Peyer's patch (tissue), 4 donors: ENCODE measurements at regions not wholly inside any gene's neighbourhood (a gene's known extent, or its start where the extent isn't known, plus 50 kb on each side); places are given as distances from the start of the nearest gene placed in this dataset.
"Not testable (repeated sequence)": the region's sequence is repeated elsewhere in the genome, so short reads cannot be mapped to it uniquely, and the experiment has no call there.

Experiments used
- DNase-seq, 3 donors: peaks; one replicate each; pipeline ENCODE4 v3.0.0-alpha.2; 2017 to 2019
- H3K27ac ChIP-seq, 4 donors: fragments of 200-600 bp; sonication (generic); one replicate each; pipeline ENCODE4 v1.5.1; 2016 to 2019
- H3K27me3 ChIP-seq, 2 donors: fragments of 200-600 bp; sonication (generic); one replicate each; pipeline ENCODE4 v1.5.1; 2019
- H3K36me3 ChIP-seq, 3 donors: fragments of 200-600 bp; sonication (generic); one replicate each; pipeline ENCODE4 v1.5.1; 2016 to 2019
- H3K4me1 ChIP-seq, 4 donors: fragments of 200-600 bp; sonication (generic); one replicate each; pipeline ENCODE4 v1.5.1; 2016 to 2019
- H3K4me3 ChIP-seq, 4 donors: fragments of 200-600 bp; sonication (generic); 1 replicate in 3 of 4; 2 replicates in 1 of 4; pipeline ENCODE4 v1.5.1; 2016 to 2019; ENCODE audit warnings: mild to moderate bottlenecking in 1 of 4
- H3K9me3 ChIP-seq, 4 donors: fragments of 200-600 bp; sonication (generic); one replicate each; pipeline ENCODE4 v1.5.1; 2016 to 2019; ENCODE audit warnings: mild to moderate bottlenecking in 1 of 4
- POLR2A ChIP-seq, 2 donors: fragments of 450-650 bp; IDR thresholded peaks; one replicate each; pipeline ENCODE4 v1.5.1; 2017; ENCODE audit warnings: antibody characterized with exemption in 2 of 2, mild to moderate bottlenecking in 2 of 2, moderate library complexity in 2 of 2
- TF ChIP-seq, protein P1 (sequence below), 6 experiments: fragments of 450-650 bp in 4 of 6; fragments of 200-600 bp in 2 of 6; sonication (generic) in 1 of 6; IDR thresholded peaks; one replicate each; pipeline ENCODE4 v1.5.1; 2017 to 2019; ENCODE audit warnings: antibody characterized with exemption in 6 of 6, mild to moderate bottlenecking in 3 of 6, moderate library complexity in 1 of 6

GRCh38 chr4:97309121-97309520, 834.2 kb downstream of the STPG2 start:
- Histone ChIP-seq H3K36me3 (no peaks in the 10 kb centered on the region), H3K4me3 (no peak overlapping the region), H3K4me1 (no peaks in the 10 kb centered on the region), H3K27ac (no peak overlapping the region), H3K9me3 (no peaks in the 10 kb centered on the region), H3K27me3 (no peaks in the 10 kb centered on the region)
- TF ChIP-seq, protein P1, sequence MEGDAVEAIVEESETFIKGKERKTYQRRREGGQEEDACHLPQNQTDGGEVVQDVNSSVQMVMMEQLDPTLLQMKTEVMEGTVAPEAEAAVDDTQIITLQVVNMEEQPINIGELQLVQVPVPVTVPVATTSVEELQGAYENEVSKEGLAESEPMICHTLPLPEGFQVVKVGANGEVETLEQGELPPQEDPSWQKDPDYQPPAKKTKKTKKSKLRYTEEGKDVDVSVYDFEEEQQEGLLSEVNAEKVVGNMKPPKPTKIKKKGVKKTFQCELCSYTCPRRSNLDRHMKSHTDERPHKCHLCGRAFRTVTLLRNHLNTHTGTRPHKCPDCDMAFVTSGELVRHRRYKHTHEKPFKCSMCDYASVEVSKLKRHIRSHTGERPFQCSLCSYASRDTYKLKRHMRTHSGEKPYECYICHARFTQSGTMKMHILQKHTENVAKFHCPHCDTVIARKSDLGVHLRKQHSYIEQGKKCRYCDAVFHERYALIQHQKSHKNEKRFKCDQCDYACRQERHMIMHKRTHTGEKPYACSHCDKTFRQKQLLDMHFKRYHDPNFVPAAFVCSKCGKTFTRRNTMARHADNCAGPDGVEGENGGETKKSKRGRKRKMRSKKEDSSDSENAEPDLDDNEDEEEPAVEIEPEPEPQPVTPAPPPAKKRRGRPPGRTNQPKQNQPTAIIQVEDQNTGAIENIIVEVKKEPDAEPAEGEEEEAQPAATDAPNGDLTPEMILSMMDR (IDR thresholded peaks at IDR 0.05), result no peak
- TF ChIP-seq POLR2A (IDR thresholded peaks at IDR 0.05), result no peak
- no peak for DNase-seq

- Histone ChIP-seq H3K4me1 (no peaks in the 10 kb centered on the region), H3K4me3 (no peak overlapping the region), H3K27me3 (no peaks in the 10 kb centered on the region), H3K36me3 (no peaks in the 10 kb centered on the region), H3K27ac (no peak overlapping the region), H3K9me3 (no peaks in the 10 kb centered on the region)
- TF ChIP-seq, protein P1 (IDR thresholded peaks at IDR 0.05), result no peak
- no peak for TF ChIP-seq POLR2A (IDR thresholded peaks at IDR 0.05)
- no peak for DNase-seq
These were observed 826.1 kb downstream of the STPG2 start for GRCh38 chr4:97317201-97317600.

DNA sequence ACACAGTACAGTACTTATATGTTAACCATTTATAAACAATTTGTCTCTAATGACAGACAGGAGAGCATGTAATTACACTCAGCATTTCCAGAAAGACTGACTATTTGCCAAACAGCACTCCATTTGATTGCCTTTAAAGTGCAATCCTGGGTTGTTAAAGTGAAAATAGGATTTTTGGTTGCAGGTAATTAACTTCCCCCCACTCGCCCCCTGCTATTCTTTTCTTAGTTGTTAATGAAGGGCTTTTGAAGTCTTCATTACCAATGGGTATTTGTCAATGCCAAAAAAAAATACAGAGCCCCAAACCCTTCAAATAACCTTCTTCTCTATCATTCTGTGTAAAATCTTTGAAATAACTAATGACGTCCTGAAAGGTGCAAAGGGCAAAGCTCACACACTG, 825.6 kb downstream of the STPG2 start:
- Histone ChIP-seq H3K4me3 (no peak overlapping the region), H3K4me1 (no peaks in the 10 kb centered on the region), H3K27me3 (no peaks in the 10 kb centered on the region), H3K9me3 (no peaks in the 10 kb centered on the region), H3K27ac (no peak overlapping the region), H3K36me3 (no peaks in the 10 kb centered on the region)
- no peak for DNase-seq
- TF ChIP-seq POLR2A (IDR thresholded peaks at IDR 0.05), result no peak
- TF ChIP-seq, protein P1 (IDR thresholded peaks at IDR 0.05), result no peak

DNA sequence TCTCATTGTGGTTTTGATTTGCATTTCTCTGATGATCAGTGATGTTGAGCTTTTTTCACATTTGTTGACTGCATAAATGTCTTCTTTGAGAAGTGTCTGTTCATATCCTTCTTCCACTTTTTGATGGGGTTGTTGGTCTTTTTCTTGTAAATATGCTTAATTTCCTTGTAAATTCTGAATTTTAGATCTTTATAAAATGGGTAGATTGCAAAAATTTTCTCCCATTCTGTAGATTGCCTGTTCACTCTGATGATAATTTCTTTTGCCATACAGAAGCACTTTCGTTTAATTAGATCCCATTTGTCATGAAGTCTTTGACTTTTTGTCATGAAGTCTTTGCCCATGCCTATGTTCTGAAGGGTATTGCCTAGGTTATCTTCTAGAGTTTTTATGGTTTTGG, 817.5 kb downstream of the STPG2 start:
- not testable (repeated sequence) for H3K4me1 ChIP-seq, H3K4me3 ChIP-seq

GRCh38 chr4:97330917-97331316, 812.4 kb downstream of the STPG2 start:
- TF ChIP-seq, protein P1 (IDR thresholded peaks at IDR 0.05), result no peak
- no peak for TF ChIP-seq POLR2A (IDR thresholded peaks at IDR 0.05)
- H3K27me3 ChIP-seq, result no peaks in the 10 kb centered on the region
- H3K36me3 ChIP-seq, result no peaks in the 10 kb centered on the region
- H3K27ac ChIP-seq, result no peak overlapping the region
- H3K9me3 ChIP-seq, result no peaks in the 10 kb centered on the region
- no peak overlapping the region for H3K4me3 ChIP-seq
- DNase-seq, result no peak
- H3K4me1 ChIP-seq, result no peaks in the 10 kb centered on the region

More for the DNA sequence above, 817.5 kb downstream of the STPG2 start:
- H3K9me3 ChIP-seq, DNase-seq, H3K36me3 ChIP-seq, H3K27me3 ChIP-seq, H3K27ac ChIP-seq: not testable (repeated sequence)

- no peak for DNase-seq
- Histone ChIP-seq H3K36me3 (no peaks in the 10 kb centered on the region), H3K4me3 (no peak overlapping the region), H3K27me3 (no peaks in the 10 kb centered on the region), H3K27ac (no peak overlapping the region), H3K4me1 (no peaks in the 10 kb centered on the region), H3K9me3 (no peaks in the 10 kb centered on the region)
- TF ChIP-seq POLR2A (IDR thresholded peaks at IDR 0.05), result no peak
- TF ChIP-seq, protein P1 (IDR thresholded peaks at IDR 0.05), result no peak
These were observed 808.9 kb downstream of the STPG2 start for GRCh38 chr4:97334348-97334747.
